Bronchial epithelial cell (primary cell): ENCODE measurements at regions not wholly inside any gene's neighbourhood (a gene's known extent, or its start where the extent isn't known, plus 50 kb on each side); places are given as distances from the start of the nearest gene placed in this dataset.

Source experiments
- DNase-seq: peaks from one replicate; pipeline ENCODE4 v3.0.0-alpha.2; 2010; ENCODE audit warnings: low read depth
- FAIRE-seq: peaks from 2 replicates; lab custom pipeline; 2011; peaks lifted over from hg19 to GRCh38; lab: Jason Lieb, UNC
- H3K27me3 ChIP-seq: 2 replicates; pipeline ENCODE4 v1.5.1; 2011; ENCODE audit warnings: low read length; ENCODE audit not compliant: control insufficient read depth, insufficient read depth
- H3K36me3 ChIP-seq: 2 replicates; pipeline ENCODE4 v1.5.1; 2011; ENCODE audit warnings: low read length; ENCODE audit not compliant: control insufficient read depth, insufficient read depth
- H3K4me3 ChIP-seq: 2 replicates; pipeline ENCODE4 v1.5.1; 2011; ENCODE audit warnings: mild to moderate bottlenecking, low read depth, low read length, control low read depth
- TF ChIP-seq, protein P1 (sequence below): IDR thresholded peaks from 2 replicates; pipeline ENCODE4 v1.5.1; 2011; ENCODE audit warnings: mild to moderate bottlenecking, moderate library complexity, low read length, control low read depth, inconsistent platforms; ENCODE audit not compliant: insufficient read depth, severe bottlenecking

DNA sequence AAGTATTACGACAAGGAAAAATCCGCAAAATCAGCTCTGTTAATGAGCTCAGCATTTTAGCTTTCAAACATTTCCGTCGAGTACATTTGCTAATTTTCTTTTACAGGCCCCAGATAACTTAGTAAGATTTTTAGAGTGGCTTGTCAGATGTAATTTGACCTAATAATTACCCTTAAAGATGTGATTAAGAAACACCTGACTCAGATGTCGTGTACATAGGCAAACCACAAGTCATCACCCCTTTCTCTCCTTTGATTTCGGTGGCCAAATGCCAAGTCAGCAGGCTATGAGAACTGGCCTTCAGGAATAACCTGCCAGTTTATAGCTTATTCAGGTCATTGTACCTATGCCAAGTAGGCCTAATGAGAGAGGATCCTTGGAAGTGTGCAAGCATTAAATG is 369.6 kb downstream of the PCDH7 start:
- DNase-seq (peak; percentile 98), FAIRE-seq (no peak)
- Histone ChIP-seq H3K4me3 (no peak overlapping the region), H3K36me3 (no peaks in the 10 kb centered on the region), H3K27me3 (no peaks in the 10 kb centered on the region)
- TF ChIP-seq, protein P1, sequence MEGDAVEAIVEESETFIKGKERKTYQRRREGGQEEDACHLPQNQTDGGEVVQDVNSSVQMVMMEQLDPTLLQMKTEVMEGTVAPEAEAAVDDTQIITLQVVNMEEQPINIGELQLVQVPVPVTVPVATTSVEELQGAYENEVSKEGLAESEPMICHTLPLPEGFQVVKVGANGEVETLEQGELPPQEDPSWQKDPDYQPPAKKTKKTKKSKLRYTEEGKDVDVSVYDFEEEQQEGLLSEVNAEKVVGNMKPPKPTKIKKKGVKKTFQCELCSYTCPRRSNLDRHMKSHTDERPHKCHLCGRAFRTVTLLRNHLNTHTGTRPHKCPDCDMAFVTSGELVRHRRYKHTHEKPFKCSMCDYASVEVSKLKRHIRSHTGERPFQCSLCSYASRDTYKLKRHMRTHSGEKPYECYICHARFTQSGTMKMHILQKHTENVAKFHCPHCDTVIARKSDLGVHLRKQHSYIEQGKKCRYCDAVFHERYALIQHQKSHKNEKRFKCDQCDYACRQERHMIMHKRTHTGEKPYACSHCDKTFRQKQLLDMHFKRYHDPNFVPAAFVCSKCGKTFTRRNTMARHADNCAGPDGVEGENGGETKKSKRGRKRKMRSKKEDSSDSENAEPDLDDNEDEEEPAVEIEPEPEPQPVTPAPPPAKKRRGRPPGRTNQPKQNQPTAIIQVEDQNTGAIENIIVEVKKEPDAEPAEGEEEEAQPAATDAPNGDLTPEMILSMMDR: no peak

DNA sequence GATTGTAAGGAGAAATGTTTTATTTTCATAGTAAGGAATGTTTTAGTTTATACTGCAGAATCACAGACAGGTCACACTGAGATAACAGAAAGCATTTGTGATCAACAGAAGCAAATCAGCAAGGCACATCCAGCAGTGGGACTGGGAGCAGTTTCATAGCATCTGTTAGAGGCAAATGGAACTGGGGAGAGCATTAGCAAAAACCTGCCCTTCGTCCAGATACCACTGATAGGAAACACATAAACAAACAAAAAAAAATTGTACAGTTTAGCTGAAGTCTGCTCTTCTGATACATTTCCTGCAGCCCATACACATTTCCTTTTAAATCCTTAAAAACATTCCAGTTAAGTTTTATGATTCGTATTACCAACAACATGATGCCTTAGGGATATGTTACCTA is 374.3 kb downstream of the PCDH7 start:
- Histone ChIP-seq H3K4me3 (no peak overlapping the region), H3K27me3 (no peaks in the 10 kb centered on the region), H3K36me3 (no peaks in the 10 kb centered on the region)
- FAIRE-seq (no peak), DNase-seq (no peak)
- TF ChIP-seq, protein P1: no peak

- TF ChIP-seq, protein P1: no peak
- Histone ChIP-seq H3K4me3 (no peak overlapping the region), H3K36me3 (no peaks in the 10 kb centered on the region), H3K27me3 (no peaks in the 10 kb centered on the region)
- no peak for FAIRE-seq
- DNase-seq: no peak
These were observed 377.8 kb downstream of the PCDH7 start for GRCh38 chr4:31097999-31098398.

DNA sequence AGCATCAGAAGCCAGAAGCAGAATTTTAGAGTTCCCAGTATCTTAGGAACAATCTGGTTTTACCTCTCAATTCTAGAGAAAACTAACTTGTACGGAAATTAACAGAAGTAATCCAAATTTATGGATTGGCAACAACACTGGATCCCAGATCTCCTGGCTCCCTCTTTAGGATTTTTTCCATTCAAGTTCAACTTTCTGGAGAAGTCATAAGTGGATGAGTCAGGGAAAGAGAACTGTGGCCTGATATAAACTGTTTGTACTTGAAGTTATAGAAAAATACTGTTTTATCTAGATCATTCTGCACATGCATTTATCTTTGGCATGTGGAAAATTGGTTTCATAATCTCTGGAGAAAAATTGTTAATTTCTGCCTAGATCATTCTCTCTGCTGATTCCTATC is 380.4 kb downstream of the PCDH7 start:
- Histone ChIP-seq H3K36me3 (no peaks in the 10 kb centered on the region), H3K4me3 (no peak overlapping the region), H3K27me3 (no peaks in the 10 kb centered on the region)
- TF ChIP-seq, protein P1: no peak
- FAIRE-seq (no peak), DNase-seq (no peak)

- H3K27me3 ChIP-seq: no peaks in the 10 kb centered on the region
- no peak overlapping the region for H3K4me3 ChIP-seq
- H3K36me3 ChIP-seq: no peaks in the 10 kb centered on the region
- TF ChIP-seq, protein P1: no peak
- no peak for FAIRE-seq
- no peak for DNase-seq
These were observed 383.9 kb downstream of the PCDH7 start for GRCh38 chr4:31104043-31104442.

DNA sequence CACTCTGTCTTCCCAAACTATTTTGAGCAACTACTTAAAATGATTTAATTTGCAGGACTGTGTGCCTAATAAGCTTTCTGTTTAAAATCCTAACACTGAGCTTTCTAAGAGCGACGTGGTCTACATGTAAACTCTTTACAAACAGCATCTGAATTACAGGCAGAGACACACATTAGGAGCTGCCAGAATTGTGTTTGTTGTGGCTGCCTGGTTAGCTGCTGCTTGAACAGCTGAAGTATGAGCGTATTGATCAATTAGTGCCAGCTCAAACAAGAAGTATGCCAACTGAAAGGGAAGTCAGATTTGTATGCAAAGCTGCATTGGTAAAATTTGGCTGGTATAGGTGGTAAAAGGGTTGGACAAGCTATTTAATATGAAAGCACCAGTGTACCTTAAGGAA is 384.4 kb downstream of the PCDH7 start:
- no peak for DNase-seq
- no peaks in the 10 kb centered on the region for H3K36me3 ChIP-seq
- no peak for FAIRE-seq
- no peaks in the 10 kb centered on the region for H3K27me3 ChIP-seq
- no peak overlapping the region for H3K4me3 ChIP-seq
- TF ChIP-seq, protein P1: no peak
